ENCODE measurements at regions not wholly inside any gene's neighbourhood (a gene's known extent, or its start where the extent isn't known, plus 50 kb on each side); places are given as distances from the start of the nearest gene placed in this dataset.

- TF ChIP-seq, protein P1, sequence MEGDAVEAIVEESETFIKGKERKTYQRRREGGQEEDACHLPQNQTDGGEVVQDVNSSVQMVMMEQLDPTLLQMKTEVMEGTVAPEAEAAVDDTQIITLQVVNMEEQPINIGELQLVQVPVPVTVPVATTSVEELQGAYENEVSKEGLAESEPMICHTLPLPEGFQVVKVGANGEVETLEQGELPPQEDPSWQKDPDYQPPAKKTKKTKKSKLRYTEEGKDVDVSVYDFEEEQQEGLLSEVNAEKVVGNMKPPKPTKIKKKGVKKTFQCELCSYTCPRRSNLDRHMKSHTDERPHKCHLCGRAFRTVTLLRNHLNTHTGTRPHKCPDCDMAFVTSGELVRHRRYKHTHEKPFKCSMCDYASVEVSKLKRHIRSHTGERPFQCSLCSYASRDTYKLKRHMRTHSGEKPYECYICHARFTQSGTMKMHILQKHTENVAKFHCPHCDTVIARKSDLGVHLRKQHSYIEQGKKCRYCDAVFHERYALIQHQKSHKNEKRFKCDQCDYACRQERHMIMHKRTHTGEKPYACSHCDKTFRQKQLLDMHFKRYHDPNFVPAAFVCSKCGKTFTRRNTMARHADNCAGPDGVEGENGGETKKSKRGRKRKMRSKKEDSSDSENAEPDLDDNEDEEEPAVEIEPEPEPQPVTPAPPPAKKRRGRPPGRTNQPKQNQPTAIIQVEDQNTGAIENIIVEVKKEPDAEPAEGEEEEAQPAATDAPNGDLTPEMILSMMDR (IDR thresholded peaks at IDR 0.05): no peak
- no peak for TF ChIP-seq POLR2A (IDR thresholded peaks at IDR 0.05)
These were observed 68.9 kb upstream of the ZNF280D start for GRCh38 chr15:56802161-56802560.
